ENCODE measurements at regions not wholly inside any gene's neighbourhood (a gene's known extent, or its start where the extent isn't known, plus 50 kb on each side); places are given as distances from the start of the nearest gene placed in this dataset.
"Not testable (repeated sequence)": the region's sequence is repeated elsewhere in the genome, so short reads cannot be mapped to it uniquely, and the experiment has no call there.

DNA sequence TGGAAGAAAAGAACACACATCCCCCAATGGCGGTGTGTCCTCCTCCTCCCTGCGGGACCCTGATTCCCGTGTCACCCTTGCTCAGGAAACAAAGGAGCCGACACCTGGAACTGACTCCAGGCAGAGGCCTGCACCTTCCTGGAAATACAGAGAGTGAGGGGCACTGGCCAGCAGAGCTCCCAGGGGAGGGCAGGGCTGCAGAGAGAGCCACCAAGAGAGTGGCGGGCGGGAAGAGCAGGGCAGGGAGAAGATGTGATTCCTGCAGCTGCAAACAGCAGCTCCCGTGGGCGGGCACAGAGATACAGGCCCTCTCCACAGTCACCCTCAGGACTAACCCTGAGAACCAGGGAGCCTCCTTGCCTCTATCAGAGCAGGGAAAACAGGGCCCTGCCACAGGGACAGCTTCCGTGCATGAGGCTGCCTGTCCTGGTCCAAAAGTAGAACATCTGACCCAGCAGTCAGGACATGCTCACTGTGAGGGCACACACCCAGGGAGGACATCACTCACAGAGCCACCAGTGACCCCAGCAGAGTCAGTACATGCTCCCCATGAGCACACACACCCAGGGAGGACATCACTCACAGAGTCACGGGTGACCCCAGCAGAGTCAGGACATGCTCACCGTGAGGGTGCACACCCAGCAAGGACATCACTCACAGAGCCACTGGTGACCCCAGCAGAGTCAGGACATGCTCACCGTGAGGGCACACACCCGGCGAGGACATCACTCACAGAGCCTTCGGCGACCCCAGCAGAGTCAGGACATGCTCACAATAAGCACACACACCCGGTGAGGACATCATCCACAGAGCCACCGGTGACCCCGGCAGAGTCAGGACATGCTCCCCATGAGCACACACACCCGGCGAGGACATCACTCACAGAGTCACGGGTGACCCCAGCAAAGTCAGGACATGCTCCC is 193.1 kb downstream of the DLL1 start:
- DNase-seq (ENCODE audit: low spot score), result no peak

DNA sequence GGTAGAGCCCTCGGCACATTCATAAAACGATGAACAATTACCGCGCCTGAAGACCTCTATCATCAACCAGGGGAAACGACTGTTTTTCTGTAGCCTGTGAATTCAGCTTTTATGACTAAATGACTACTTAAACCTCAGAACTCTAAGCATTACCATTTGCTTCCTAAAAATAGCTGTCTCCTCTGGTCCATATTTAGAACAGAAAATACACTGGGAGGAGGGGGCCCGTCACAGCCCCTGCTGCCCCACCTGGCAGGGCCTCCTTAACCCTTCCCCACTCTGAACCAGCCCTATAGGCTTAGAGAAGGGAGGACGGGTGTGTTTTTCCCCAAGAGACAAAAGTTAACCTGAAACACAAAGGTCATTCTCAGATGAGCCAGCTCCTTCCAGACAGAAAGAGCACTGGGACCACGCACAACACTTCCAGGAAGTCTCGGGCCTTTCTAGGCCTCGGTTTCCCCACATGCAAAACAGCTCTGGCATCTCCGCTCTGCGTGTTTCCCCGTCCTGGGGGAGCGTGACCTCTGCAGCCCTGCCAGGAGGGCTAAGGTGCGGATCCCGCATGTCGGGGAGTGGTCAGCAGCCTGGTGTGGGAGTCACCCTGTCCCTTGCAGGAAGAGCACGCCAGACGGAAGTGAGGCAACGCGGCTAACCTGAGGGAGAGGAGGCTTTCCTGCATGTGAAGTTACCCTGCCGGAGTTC is 193.9 kb downstream of the DLL1 start:
- DNase-seq (ENCODE audit: low spot score), result no peak

DNA sequence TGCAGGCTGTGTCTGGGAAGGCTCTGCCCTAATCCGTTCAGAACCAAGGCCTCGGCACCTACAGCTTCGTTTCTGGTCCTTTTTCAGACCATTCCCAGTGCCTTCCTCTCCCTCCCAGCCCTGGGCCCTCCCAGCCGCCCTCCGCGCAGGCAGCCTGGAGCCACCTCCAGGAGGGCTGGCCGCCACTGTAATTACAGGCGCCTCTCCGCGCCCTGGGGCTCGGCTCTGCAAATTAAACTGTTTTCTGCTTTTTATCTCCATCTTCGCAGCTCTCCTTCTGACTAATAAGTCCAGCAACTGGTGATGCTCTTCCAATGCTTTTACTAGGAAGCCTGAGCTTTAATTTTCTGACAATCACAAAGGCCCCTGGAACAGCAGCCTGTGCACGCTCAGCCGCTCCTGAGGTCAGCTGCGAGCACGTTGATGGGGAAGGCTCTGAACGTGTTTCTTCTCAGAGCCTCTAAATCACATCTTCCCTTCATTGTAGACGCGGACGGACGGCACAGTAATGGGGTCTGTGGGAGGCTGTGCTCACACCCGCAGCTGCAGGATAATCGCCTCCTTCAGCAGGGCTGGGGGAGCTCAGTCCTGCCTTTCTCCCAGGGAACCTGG is 194.6 kb downstream of the DLL1 start:
- DNase-seq (ENCODE audit: low spot score), result no peak

DNA sequence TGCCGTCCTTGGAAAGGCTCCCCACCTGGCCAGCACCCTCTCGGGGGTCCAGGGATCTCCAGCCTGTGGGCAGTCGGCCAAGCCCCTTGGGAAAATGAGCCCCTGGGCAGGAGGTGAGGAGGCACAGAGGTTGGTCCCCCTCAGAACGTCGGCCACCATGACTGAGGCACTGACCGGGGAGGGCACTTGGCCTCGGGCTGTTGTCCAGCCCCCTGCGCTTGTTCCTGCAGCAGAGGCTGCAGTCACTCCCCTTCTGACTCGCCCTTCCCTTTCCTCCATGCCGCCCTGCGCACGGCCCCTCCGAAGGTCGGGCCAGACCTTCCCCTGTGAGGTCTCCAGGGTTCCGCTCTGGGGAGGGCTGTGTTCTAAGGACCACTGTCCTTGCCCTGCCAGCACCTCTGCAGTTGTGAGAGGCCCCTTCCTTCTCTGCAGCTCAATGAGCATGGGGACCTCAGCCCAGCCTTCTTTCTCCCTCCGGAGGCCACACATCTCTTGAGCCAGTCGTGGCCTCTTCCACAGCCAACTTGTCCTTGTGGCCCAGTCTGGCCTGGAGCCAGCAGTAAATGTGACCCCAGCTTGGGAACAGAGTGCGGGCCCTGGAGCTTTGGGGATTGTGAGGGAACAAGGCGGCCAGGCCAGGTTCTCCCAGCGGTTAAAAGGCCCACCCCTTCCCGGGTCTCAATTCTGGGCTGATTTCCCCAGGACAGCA is 195.5 kb downstream of the DLL1 start:
- DNase-seq (ENCODE audit: low spot score), result no peak

DNA sequence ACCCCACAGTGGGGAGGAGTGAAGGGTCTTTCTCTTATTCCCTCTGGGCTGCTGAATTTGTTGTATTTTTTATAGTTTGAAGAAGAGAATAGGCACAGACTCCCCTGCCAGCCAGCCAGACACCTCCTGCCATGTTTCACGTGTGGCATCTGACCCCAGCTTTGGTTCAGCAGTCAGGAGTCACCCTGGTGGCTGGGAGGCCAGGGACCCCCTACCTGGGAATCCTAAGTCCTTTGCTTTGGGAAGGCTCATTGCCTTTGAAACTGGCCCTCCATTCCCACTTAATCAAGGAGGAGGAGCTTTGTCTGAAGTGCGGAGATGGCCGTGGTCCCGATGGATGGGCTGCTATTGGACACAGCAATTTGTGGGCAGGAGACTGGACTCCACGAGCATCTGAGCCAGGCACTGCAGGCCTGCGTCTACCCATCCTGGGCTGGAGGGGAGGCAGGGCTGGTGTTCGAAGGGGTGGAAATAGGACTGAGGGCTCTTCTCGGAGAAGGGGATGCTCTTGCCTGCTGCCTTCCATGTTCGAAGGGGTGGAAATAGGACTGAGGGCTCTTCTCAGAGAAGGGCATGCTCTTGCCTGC is 196.1 kb downstream of the DLL1 start:
- DNase-seq (ENCODE audit: low spot score), result no peak

DNA sequence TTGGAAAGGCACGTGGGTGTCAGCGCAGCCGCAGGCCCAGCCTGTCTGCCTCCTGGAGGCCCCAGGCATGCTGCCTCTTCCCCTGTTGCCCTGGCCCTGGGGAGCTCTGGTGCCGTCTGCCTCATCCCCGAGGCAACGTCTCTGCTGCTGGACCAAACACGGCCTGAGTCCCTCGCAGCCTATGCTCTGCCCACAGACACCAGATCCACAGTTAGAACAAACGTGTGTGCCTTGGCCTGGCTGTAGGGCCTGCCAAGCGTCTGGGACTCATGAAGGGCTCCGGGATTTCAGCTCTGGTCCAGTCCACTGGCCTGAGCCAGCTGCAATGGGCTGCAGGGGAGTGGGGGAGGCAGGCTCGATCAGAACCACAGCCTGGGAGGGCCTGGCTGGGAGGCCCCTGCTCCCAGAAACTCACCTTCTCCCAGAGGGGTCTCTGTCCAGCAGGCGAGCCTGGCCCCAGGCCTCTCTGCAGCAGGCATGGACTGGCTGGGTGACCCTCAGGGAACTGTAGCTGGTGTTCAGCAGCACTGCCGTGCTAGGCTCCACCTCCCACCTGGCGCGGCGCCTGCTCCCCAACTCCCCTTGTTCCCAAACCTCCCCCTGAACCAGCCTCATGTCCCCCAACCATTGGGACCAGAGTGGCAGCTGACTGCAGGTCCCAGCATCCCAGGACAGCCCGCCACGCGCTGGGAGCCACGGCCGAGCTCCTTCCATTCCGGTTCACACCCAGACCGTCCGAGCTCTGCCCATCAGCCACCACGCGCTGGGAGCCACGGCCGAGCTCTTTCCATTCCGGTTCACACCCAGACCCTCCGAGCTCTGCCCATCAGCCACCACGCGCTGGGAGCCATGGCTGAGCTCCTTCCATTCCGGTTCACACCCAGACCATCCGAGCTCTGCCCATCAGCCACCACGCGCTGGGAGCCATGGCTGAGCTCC is 197.0 kb downstream of the DLL1 start:
- DNase-seq (ENCODE audit: low spot score), result no peak

DNA sequence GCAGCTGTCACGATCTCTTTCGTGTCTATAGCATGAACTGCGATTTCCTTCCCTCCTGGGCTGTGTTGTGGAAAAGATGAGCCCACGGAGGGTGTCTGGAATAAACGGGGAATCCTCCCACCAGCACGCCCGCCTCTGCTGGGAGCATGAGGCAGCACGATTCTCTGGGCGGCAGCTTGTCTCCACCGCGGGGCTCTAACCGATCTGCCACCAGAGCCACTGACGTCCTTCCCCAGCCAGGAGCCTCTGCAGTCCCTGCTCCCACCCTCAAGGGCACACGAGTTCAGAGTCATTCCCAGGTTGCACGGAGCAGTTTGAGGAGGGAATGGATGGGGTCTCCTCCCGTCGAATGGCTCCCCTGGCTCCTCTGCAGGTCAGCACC is 197.6 kb downstream of the DLL1 start:
- no peak for DNase-seq (ENCODE audit: low spot score)

DNA sequence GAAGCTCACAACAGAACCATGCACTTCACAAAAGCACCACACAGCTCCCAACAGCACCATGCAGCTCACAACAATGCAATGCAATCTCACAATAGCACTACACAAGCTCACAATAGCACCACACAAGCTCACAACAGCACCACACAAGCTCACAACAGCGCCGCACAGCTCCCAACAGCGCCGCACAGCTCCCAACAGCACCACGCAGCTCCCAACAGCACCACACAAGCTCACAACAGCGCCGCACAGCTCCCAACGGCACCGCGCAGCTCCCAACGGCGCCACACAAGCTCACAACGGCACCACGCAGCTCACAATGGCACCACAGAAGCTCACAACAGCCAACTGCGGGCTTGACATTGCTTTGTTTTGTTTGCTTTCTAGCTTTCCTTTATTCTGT is 198.1 kb downstream of the DLL1 start:
- no peak for DNase-seq (ENCODE audit: low spot score)

DNA sequence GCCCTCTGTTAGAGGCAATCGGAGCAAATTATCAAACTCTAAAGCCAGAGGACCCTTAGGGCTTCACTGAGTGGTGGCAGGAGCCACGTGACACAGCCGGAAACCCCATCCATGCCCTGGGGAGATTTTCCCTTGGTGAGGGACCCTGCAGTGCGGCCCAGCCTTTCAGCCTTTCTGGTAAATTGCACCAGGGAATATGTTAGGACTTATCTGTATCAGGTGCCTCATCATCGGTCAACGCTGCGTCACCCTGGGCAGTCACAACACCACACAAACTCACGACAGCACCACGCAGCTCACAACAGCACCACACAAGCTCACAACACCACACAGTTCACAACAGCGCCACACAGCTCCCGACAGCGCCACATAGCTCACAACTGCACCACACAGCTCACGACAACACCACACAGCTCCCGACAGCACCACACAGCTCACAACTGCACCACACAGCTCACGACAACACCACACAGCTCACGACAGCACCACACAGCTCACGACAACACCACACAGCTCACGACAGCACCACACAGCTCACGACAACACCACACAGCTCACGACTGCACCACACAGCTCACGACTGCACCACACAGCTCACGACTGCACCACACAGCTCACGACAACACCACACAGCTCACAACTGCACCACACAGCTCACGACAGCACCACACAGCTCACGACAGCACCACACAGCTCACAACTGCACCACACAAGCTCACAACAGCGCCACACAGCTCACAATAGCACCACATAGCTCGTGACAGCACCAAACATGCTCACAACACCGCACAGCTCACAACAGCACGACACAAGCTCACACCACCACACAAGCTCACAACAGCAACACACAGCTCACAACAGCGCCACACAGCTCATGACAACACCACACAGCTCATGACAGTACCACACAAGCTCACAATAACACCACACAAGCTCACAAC is 199.0 kb downstream of the DLL1 start:
- no peak for DNase-seq (ENCODE audit: low spot score)

DNA sequence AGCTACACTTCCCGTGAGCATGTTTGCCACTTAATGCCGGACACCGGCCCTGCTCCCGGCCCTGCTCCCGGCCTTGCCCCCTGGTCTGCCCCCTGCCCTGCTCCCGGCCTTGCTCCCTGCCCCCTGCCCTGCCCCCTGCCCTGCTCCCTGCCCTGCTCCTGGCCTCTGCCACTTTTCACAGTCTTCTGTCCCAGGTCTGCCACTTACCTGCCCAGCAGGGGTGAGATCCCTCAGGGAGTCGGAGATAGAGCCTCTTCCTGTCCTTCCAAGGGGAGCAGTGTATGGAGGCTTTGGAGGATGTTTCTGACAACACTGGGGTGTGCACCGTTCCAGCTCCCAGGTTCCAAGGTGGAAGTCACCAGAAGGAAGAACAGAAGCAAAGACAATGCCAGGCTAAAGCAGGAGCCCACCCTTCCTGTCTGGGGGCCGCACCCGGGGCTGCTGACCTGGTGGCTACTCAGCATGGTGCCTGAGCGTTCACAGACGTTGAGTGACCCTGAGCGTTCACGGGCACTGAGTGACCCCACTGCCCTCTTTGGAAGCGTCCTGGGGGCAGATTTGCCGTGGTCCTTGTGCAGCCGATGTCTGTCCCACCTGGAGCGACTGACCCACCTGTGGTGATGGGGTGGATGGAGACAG is 199.8 kb downstream of the DLL1 start:
- no peak for DNase-seq (ENCODE audit: low spot score)

DNA sequence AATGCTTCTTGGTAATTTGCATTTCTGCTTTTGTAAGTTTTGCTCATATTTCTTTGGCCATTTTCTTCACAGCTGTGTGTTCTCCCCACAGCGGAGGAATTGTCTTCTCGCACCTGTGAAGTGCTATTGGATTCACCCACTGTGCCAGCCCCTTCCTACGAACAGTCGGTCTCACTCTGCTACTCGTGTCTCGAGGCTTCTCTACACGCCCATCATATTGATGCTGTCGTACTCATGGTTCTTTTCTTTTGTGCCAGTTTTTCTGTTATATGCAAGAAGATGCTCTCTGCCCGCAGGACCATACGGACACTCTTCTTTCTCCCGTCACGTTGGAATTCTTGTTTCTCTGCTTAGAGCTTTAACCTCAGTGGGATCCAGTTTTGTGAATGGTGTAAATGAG is 200.3 kb downstream of the DLL1 start:
- no peak for DNase-seq (ENCODE audit: low spot score)

DNA sequence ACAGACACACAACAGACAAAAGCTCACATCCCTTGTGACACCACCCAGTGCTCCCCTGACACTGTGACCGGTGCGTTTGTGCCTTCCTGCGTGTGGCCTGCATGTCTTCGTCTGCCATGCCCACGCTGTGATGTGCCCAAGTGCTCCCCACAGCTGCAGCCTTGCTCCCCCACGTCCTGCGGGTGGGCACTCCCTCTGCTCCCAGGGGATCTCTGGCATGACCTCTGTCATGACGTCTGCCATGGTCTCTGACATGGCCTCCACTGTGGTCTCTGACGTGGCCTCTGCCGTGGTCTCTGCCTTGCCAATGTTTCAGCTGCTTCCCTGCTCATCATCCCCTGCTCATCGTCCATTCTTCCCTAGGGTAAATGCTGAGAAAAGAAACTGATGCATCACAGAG is 200.9 kb downstream of the DLL1 start:
- DNase-seq (ENCODE audit: low spot score), result no peak

DNA sequence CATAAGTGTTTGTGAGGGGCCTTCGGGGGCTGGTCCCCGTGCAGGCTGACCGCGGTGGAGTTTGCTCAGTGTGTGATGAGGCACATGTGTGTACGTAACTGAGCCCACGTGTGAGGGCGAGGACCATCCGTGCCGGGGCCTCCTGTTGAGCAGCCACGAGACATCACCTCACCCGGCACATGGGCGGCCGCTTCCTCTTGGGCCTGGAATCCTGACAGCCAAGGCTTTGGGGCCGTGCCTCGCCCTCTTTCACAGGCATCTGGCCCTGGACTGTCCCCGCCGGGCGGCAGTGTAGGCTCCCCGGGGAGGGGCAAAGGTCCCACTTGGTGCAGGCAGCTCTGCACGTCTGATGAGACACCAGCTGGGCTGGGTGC is 202.3 kb downstream of the DLL1 start:
- no peak for DNase-seq (ENCODE audit: low spot score)

DNA sequence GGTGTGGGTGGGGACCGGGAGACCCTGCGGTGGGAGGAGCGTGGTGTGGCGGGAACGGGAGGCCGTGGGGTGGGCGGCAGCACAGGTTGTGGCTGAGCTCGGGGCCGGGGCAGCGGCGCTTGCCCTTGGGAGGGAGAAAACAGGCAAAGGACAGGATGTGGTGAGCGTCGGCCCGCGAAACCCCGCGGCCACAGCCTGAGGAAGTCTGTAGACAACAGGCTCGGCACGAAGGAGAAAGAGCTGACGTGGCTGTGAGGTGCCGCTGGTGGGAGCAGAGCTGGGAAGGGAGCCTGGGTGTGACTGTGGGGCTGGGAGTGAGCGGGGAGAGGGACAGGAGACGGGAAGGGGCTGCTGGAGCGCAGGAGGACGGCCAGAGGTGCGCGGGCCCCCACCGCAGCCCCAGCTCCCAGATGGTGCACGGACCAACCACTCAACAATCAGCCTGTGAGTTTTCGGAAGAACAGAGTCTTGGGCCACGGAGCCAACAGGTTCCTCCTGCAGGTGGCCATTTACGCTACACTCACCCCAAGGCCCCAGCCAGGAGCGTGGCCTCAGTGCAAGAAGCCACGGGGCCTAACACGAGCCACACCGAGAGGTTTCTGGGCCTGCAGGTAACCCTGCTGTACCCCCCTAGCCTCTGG is 202.8 kb downstream of the DLL1 start:
- no peak for DNase-seq (ENCODE audit: low spot score)

DNA sequence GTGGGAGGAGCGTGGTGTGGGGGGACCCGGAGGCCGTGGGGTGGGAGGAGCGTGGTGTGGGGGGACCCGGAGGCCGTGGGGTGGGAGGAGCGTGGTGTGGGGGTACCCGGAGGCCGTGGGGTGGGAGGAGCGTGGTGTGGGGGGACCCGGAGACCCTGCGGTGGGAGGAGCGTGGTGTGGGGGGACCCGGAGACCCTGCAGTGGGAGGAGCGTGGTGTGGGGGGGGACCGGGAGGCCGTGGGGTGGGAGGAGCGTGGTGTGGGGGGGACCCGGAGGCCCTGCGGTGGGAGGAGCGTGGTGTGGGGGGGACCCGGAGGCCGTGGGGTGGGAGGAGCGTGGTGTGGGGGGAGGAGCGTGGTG is 203.5 kb downstream of the DLL1 start:
- not testable (repeated sequence) for DNase-seq (ENCODE audit: low spot score)

DNA sequence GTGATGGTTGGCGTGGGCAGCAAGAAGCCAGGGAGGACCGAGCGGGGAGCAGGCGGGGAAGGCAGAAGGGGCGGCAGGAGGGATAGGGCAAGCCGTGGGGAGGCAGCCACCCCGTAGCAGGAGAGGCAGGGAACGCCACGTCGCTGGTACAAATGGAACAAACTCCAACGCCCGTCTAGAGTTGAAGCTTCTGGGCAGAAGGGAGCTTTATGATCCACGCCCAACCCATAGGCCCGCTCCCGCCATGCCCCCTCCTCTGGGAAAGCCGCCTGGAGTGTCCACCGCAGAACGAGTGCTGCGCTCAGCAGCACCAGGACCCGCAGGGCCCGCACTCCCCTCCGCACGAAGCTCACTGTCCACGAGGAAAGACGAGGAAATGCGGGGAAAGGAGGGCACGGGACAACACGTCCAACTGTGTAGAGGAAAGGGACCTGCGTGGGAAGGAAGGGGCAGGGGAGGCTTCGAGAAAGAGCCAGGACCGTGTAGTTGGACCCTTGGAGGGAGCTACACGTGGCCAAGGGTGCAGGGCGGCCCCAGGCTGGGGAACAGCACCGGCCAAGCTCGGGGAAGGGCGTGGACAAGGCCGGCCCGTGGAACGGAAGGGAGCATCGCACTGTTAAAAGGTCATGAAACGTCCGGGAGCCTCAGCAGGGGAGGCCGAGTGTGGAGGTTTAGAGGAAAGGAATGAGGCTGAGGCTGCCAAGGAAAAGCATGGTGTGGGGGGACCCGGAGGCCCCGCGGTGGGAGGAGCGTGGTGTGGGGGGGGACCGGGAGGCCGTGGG is 204.0 kb downstream of the DLL1 start:
- DNase-seq (ENCODE audit: low spot score), result no peak

DNA sequence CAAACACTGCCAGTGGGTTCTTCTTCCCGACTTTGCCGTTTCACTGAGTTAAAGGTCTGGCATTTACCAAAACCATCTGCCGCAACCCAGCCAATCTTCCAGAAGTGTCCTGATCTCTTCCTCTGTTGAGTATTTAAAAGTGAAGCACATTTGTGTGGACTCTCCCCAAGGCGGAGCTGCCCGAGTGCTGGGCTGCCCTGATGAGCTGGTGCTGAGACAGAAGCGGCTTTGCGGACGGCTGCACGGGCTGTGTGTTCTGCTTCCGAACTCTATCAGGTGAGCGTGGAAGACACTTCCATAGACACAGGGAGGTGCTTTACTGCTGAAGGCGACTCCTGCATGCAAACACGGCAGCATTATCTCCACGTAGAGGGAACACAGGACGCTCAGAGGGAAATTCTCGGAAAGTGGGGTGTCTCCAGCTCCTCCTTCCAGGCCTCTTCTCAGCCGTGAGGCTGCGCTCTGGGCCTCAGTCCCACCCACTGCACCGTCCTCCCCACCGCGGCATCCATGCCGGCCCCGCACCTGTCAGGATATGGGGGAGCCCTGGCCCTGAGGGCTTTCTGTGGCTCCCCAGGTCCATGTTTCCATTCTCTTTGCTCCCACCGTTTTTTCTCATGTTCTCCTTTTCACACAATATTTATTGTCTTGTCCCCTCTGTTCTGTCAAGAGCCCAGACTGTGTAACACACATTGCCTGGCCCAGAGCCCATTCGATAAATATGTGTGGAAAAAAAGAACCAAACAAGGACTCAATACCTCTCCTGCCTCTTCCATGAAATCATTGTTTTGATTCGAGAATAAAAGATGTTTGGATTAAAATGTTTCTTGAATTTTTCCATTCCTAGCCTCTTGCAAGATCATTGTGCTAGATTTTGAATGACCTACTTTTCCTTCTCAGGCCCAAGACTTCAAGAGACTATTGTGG is 205.1 kb downstream of the DLL1 start:
- DNase-seq (ENCODE audit: low spot score), result no peak
